Cardiac fibroblast (primary cell): ENCODE measurements at regions not wholly inside any gene's neighbourhood (a gene's known extent, or its start where the extent isn't known, plus 50 kb on each side); places are given as distances from the start of the nearest gene placed in this dataset.

Source experiments
- DNase-seq, 2 donors: peaks; one replicate each; pipeline versions ENCODE4 v3.0.0 to v3.0.0-alpha.2; 2010; ENCODE audit warnings: low read depth in 2 of 2
- H3K4me3 ChIP-seq, 2 donors: replicated peaks in 1 of 2; 1 replicate in 1 of 2; 2 replicates in 1 of 2; pipeline ENCODE4 v1.5.1; 2011; ENCODE audit warnings: low read depth in 2 of 2, low read length in 2 of 2, mild to moderate bottlenecking in 2 of 2, moderate library complexity in 1 of 2
- CTCF ChIP-seq: IDR thresholded peaks from one replicate; pipeline ENCODE4 v1.5.1; 2011; ENCODE audit warnings: low read depth, mild to moderate bottlenecking, low read length, inconsistent platforms

- no peak for DNase-seq
- no peak overlapping the region for H3K4me3 ChIP-seq
- no peak for TF ChIP-seq CTCF
Measured at GRCh38 chr6:164128101-164128500, 713.6 kb downstream of the QKI start.

- no peak for DNase-seq
- TF ChIP-seq CTCF, result no peak
- H3K4me3 ChIP-seq, result no peak overlapping the region
Measured at GRCh38 chr6:164124986-164125385, 710.5 kb downstream of the QKI start.

GRCh38 chr6:164124473-164124872 is 710.0 kb downstream of the QKI start:
- no peak overlapping the region for H3K4me3 ChIP-seq
- DNase-seq, result no peak
- no peak for TF ChIP-seq CTCF

GRCh38 chr6:164122109-164122508 is 707.6 kb downstream of the QKI start:
- no peak for TF ChIP-seq CTCF
- no peak for DNase-seq
- no peak overlapping the region for H3K4me3 ChIP-seq

GRCh38 chr6:164121527-164121926 is 707.0 kb downstream of the QKI start:
- no peak overlapping the region for H3K4me3 ChIP-seq
- no peak for TF ChIP-seq CTCF
- DNase-seq, result no peak

- no peak for TF ChIP-seq CTCF
- no peak for DNase-seq
- no peak overlapping the region for H3K4me3 ChIP-seq
Measured at GRCh38 chr6:164114651-164115050, 700.1 kb downstream of the QKI start.

GRCh38 chr6:164114051-164114450 is 699.5 kb downstream of the QKI start:
- no peak overlapping the region for H3K4me3 ChIP-seq
- no peak for TF ChIP-seq CTCF
- DNase-seq, result no peak
